Trophoblast cell (in vitro differentiated cells and primary cell): ENCODE measurements at regions not wholly inside any gene's neighbourhood (a gene's known extent, or its start where the extent isn't known, plus 50 kb on each side); places are given as distances from the start of the nearest gene placed in this dataset.
"Not testable (repeated sequence)": the region's sequence is repeated elsewhere in the genome, so short reads cannot be mapped to it uniquely, and the experiment has no call there.

ENCODE experiments used
- DNase-seq, 2 donors: peaks; one replicate each; pipeline ENCODE4 v3.0.0-alpha.2; 2016
- H2AFZ ChIP-seq: 2 replicates; pipeline ENCODE4 v1.6.1; 2013; ENCODE audit warnings: low read length, moderate library complexity, mild to moderate bottlenecking; ENCODE audit not compliant: insufficient read depth, poor library complexity
- H2AK5ac ChIP-seq: 2 replicates; pipeline ENCODE4 v1.6.1; 2013; ENCODE audit warnings: mild to moderate bottlenecking, low read length
- H2BK120ac ChIP-seq: 2 replicates; pipeline ENCODE4 v1.6.1; 2013; ENCODE audit warnings: low read length, mild to moderate bottlenecking, moderate library complexity; ENCODE audit not compliant: insufficient read depth, poor library complexity
- H2BK12ac ChIP-seq: 2 replicates; pipeline ENCODE4 v1.6.1; 2013; ENCODE audit warnings: mild to moderate bottlenecking, low read length, moderate library complexity
- H2BK5ac ChIP-seq: 2 replicates; pipeline ENCODE4 v1.6.1; 2013; ENCODE audit warnings: low read length, low read depth, moderate library complexity, mild to moderate bottlenecking; ENCODE audit not compliant: poor library complexity
- H3K14ac ChIP-seq: 2 replicates; pipeline ENCODE4 v1.6.1; 2013; ENCODE audit warnings: mild to moderate bottlenecking, low read length
- H3K18ac ChIP-seq: 2 replicates; pipeline ENCODE4 v1.6.1; 2013; ENCODE audit warnings: mild to moderate bottlenecking, low read length
- H3K23ac ChIP-seq: 2 replicates; pipeline ENCODE4 v1.6.1; 2013; ENCODE audit warnings: low read length
- H3K27ac ChIP-seq: 2 replicates; pipeline ENCODE4 v1.5.1; 2013; ENCODE audit warnings: low read depth, mild to moderate bottlenecking, inconsistent platforms, low read length, moderate library complexity
- H3K27me3 ChIP-seq: 2 replicates; pipeline ENCODE4 v1.6.1; 2013; ENCODE audit warnings: inconsistent platforms, mild to moderate bottlenecking, low read length, moderate library complexity; ENCODE audit not compliant: insufficient read depth
- H3K36me3 ChIP-seq, 2 experiments: 1 replicate in 1 of 2; 2 replicates in 1 of 2; pipeline ENCODE4 v1.6.1; 2013; ENCODE audit warnings: low read length in 2 of 2, mild to moderate bottlenecking in 2 of 2, moderate library complexity in 1 of 2; ENCODE audit not compliant: insufficient read depth in 2 of 2, control insufficient read depth in 1 of 2
- H3K4ac ChIP-seq: 2 replicates; pipeline ENCODE4 v1.6.1; 2013; ENCODE audit warnings: low read depth, mild to moderate bottlenecking, low read length, moderate library complexity
- H3K4me1 ChIP-seq, 2 experiments: 1 replicate in 1 of 2; 2 replicates in 1 of 2; pipeline ENCODE4 v1.6.1; 2013; ENCODE audit warnings: low read length in 2 of 2, mild to moderate bottlenecking in 2 of 2, moderate library complexity in 1 of 2; ENCODE audit not compliant: insufficient read depth in 2 of 2, control insufficient read depth in 1 of 2
- H3K4me2 ChIP-seq: 2 replicates; pipeline ENCODE4 v1.6.1; 2013; ENCODE audit warnings: inconsistent platforms, mild to moderate bottlenecking, low read length, moderate library complexity
- H3K4me3 ChIP-seq: 2 replicates; pipeline ENCODE4 v1.5.1; 2013; ENCODE audit warnings: mild to moderate bottlenecking, low read depth, low read length, inconsistent platforms
- H3K79me1 ChIP-seq: one replicate; pipeline ENCODE4 v1.6.1; 2013; ENCODE audit warnings: low read length
- H3K79me2 ChIP-seq: 2 replicates; pipeline ENCODE4 v1.6.1; 2013; ENCODE audit warnings: low read length, mild to moderate bottlenecking; ENCODE audit not compliant: control insufficient read depth, insufficient read depth, poor library complexity
- H3K9ac ChIP-seq: 2 replicates; pipeline ENCODE4 v1.6.1; 2013; ENCODE audit warnings: mild to moderate bottlenecking, low read length
- H3K9me3 ChIP-seq: 2 replicates; pipeline ENCODE4 v1.6.1; 2013; ENCODE audit warnings: low read depth, mild to moderate bottlenecking, control low read depth, inconsistent platforms, low read length; ENCODE audit not compliant: insufficient read depth
- H4K12ac ChIP-seq: 2 replicates; pipeline ENCODE4 v1.6.1; 2013; ENCODE audit warnings: low read depth, mild to moderate bottlenecking, low read length, moderate library complexity
- H4K8ac ChIP-seq: 2 replicates; pipeline ENCODE4 v1.6.1; 2013; ENCODE audit warnings: low read depth, mild to moderate bottlenecking, low read length, moderate library complexity
- H4K91ac ChIP-seq: one replicate; pipeline ENCODE4 v1.6.1; 2013; ENCODE audit warnings: low read depth, mild to moderate bottlenecking, low read length, moderate library complexity
- WGBS: extraction: QIAGEN DNeasy Blood & Tissue Kit; methylation state at CpG from one replicate; pipeline ENCODE4 v1.1.7; 2013; ENCODE audit warnings: missing lambda C conversion rate; ENCODE audit not compliant: insufficient read length, insufficient coverage; ENCODE audit errors: extremely low coverage; 5-methylcytosine and 5-hydroxymethylcytosine counted together

DNA sequence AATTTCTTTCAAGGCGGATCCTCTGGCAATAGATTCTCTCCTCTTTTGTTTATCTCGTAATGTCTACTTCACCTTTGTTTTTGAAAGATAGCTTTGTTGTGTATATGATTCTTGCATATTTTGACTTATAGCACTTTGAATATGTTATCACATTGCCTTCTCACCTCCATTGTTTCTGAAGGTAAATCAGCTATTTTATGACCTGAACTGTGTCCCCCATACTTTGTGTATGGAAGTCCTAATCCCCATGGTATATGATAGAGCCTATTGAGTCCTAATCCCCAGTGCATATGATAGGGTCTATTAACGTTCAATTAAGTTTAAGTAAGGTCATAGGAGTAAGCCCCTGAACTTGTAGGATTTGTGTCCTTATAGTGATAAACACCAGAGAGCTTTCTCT, 910.2 kb upstream of the NUDT12 start:
- Histone ChIP-seq H3K4me3 (no peak overlapping the region), H2BK5ac (no peak overlapping the region), H3K4ac (no peak overlapping the region), H2AFZ (no peak overlapping the region), H3K4me1 (no peaks in the 10 kb centered on the region), H3K9ac (no peak overlapping the region), H3K79me1 (no peaks in the 10 kb centered on the region), H3K9me3 (no peaks in the 10 kb centered on the region), H2BK12ac (no peak overlapping the region), H3K4me2 (no peak overlapping the region), H4K8ac (no peak overlapping the region), H3K27ac (no peak overlapping the region), H3K36me3 (no peaks in the 10 kb centered on the region), H2AK5ac (no peak overlapping the region), H3K18ac (no peak overlapping the region), H3K14ac (no peak overlapping the region), H3K23ac (no peak overlapping the region), H2BK120ac (no peak overlapping the region), H3K79me2 (no peaks in the 10 kb centered on the region), H4K12ac (no peak overlapping the region), H3K27me3 (no peaks in the 10 kb centered on the region), H4K91ac (no peak overlapping the region)
- WGBS = no CpG with 5 or more reads among the region's 3 CpGs
- no peak for DNase-seq

DNA sequence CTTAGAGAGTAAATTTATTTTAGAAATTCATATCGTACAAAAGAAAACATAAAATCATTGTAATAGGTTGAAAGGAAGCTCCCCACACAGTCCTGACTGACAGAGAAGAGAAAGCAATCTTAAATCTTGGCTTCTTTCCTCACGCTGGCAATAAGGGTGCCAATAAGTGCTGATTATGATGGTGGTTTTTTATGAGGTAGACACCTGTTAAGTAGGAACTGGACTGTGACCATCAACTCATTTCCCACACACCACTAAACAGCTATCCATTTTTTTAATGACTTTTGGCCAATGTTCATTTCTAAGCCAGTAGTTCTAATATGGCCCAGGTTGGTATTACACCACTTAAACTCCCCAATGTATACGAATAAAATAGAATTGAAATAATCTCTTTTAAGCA, 893.5 kb upstream of the NUDT12 start:
- H3K27me3 ChIP-seq = no peaks in the 10 kb centered on the region
- no peaks in the 10 kb centered on the region for H3K4me1 ChIP-seq
- no peak for DNase-seq

GRCh38 chr5:104452550-104452949, 890.0 kb upstream of the NUDT12 start:
- no peak overlapping the region for H2BK5ac ChIP-seq
- no peak overlapping the region for H3K4me3 ChIP-seq
- no peak overlapping the region for H4K12ac ChIP-seq
- H3K4ac ChIP-seq = no peak overlapping the region
- H3K23ac ChIP-seq = no peak overlapping the region
- H3K9ac ChIP-seq = no peak overlapping the region
- H3K79me2 ChIP-seq = no peaks in the 10 kb centered on the region
- H4K91ac ChIP-seq = no peak overlapping the region
- no peak overlapping the region for H3K18ac ChIP-seq
- no peaks in the 10 kb centered on the region for H3K4me1 ChIP-seq
- no peak overlapping the region for H2AK5ac ChIP-seq
- no peak overlapping the region for H2BK120ac ChIP-seq
- no CpG with 5 or more reads among the region's 1 CpG for WGBS
- no peak for DNase-seq
- H3K36me3 ChIP-seq = no peaks in the 10 kb centered on the region
- H3K14ac ChIP-seq = no peak overlapping the region
- H3K79me1 ChIP-seq = no peaks in the 10 kb centered on the region
- H2AFZ ChIP-seq = no peak overlapping the region
- no peaks in the 10 kb centered on the region for H3K9me3 ChIP-seq
- no peak overlapping the region for H3K27ac ChIP-seq
- H2BK12ac ChIP-seq = no peak overlapping the region
- H3K4me2 ChIP-seq = no peak overlapping the region
- H4K8ac ChIP-seq = no peak overlapping the region
- H3K27me3 ChIP-seq = no peaks in the 10 kb centered on the region

More for the DNA sequence above, 893.5 kb upstream of the NUDT12 start:
- H3K79me1 ChIP-seq = no peaks in the 10 kb centered on the region
- no peak overlapping the region for H2AFZ ChIP-seq
- WGBS = no CpG with 5 or more reads among the region's 3 CpGs
- no peak overlapping the region for H4K12ac ChIP-seq
- H3K18ac ChIP-seq = no peak overlapping the region
- no peak overlapping the region for H4K91ac ChIP-seq
- H3K27ac ChIP-seq = no peak overlapping the region
- no peak overlapping the region for H2AK5ac ChIP-seq
- no peaks in the 10 kb centered on the region for H3K36me3 ChIP-seq
- no peak overlapping the region for H2BK12ac ChIP-seq
- H3K79me2 ChIP-seq = no peaks in the 10 kb centered on the region
- no peak overlapping the region for H3K4me2 ChIP-seq
- H3K9me3 ChIP-seq = no peaks in the 10 kb centered on the region
- no peak overlapping the region for H3K23ac ChIP-seq
- H3K9ac ChIP-seq = no peak overlapping the region
- no peak overlapping the region for H3K4ac ChIP-seq
- no peak overlapping the region for H2BK5ac ChIP-seq
- H3K4me3 ChIP-seq = no peak overlapping the region
- H4K8ac ChIP-seq = no peak overlapping the region
- no peak overlapping the region for H2BK120ac ChIP-seq
- H3K14ac ChIP-seq = no peak overlapping the region

- H4K8ac ChIP-seq, H3K9me3 ChIP-seq, H3K9ac ChIP-seq, H2AK5ac ChIP-seq, H3K4me3 ChIP-seq, H3K79me2 ChIP-seq, H2BK120ac ChIP-seq, H3K4ac ChIP-seq, H2AFZ ChIP-seq, H4K12ac ChIP-seq, H3K14ac ChIP-seq, H3K23ac ChIP-seq, DNase-seq, H2BK5ac ChIP-seq, H3K27me3 ChIP-seq, H3K27ac ChIP-seq, H3K4me1 ChIP-seq, H4K91ac ChIP-seq, H3K18ac ChIP-seq, H3K79me1 ChIP-seq, H2BK12ac ChIP-seq, H3K4me2 ChIP-seq, H3K36me3 ChIP-seq: not testable (repeated sequence)
- no CpG with 5 or more reads among the region's 28 CpGs for WGBS
Measured at GRCh38 chr5:104451911-104452310, 889.3 kb upstream of the NUDT12 start.
